ENCODE measurements at regions not wholly inside any gene's neighbourhood (a gene's known extent, or its start where the extent isn't known, plus 50 kb on each side); places are given as distances from the start of the nearest gene placed in this dataset.

DNA sequence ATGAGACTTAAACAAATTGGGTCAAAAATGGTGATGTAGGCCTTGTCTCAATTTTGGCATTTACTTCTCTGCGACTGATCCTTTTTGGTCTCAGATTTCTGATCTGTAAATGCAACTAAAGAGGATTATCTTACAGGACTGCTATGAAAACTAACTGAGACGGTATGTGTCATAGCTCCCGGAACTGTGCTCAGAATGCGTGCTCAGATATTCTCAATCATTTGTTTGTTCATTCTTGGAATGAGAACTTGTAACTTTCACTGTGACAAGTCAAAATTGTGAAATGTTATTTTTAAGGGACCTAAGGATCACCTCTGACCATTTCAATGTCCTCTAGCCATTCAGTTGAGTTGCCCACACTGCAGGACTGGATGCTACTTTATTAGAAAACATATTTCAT lies 498.2 kb upstream of the PIK3C3 start:
- DNase-seq = no peak

DNA sequence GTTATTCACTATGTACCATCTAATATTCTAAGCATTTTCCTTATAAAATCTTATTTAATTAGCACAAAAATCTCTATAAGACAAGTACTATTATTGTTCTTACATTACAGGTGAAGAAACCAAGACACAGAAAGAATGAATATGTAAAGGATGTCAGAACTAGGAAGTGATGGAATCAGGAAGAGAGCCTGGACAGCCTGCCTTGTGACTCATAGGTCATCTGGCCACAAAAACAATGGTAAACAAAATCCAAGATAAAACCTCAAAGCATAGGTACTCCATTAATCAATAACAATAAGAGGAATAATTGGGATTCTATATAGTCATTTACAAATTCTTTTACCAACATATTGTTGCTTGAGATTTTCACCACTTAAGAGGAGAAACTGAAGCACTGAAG lies 505.4 kb upstream of the PIK3C3 start:
- DNase-seq = no peak

- DNase-seq = no peak
Observed at GRCh38 chr18:41444943-41445342, 510.1 kb upstream of the PIK3C3 start.

DNA sequence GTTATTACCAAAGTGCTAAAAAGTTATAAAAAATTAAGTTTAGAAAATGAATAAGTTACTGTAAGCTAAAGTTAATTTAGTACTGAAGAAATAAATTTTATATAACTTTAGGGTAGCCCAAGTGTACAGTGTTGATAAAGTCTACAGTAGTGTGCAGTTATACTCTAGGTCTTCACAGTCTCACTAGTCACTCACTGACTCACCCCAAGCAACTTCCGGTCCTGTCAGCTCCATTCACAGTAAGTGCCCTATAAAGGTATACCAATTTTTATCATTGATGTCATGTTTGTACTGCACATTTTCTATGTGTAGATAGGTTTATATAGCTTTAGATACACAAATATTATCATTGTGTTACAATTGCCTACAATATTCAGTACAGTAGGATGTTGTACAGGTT lies 518.3 kb upstream of the PIK3C3 start:
- no peak for DNase-seq

DNA sequence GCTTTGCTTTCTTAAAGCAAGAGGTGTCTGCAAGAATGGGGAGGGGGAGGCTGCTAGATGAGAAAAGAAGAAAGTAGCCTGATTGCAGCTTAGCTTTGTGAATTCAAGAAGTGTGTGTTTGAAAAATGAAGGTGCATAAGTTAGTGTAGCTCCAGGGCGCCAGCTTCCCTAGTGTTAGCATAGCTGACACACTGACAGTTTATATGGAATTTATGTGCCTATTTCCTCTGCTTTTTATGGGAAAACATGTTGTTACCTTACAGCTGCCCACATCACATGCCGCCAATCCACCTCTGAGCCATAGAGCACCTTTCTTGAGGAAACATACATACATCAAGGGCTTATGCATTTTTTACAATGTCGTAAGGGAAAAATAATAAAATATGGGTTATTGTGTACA lies 536.4 kb upstream of the PIK3C3 start:
- DNase-seq = no peak

GRCh38 chr18:41416044-41416443 lies 539.0 kb upstream of the PIK3C3 start:
- no peak for DNase-seq

GRCh38 chr18:41410006-41410405 lies 545.0 kb upstream of the PIK3C3 start:
- DNase-seq = no peak

GRCh38 chr18:41406834-41407233 lies 548.2 kb upstream of the PIK3C3 start:
- no peak for DNase-seq

DNA sequence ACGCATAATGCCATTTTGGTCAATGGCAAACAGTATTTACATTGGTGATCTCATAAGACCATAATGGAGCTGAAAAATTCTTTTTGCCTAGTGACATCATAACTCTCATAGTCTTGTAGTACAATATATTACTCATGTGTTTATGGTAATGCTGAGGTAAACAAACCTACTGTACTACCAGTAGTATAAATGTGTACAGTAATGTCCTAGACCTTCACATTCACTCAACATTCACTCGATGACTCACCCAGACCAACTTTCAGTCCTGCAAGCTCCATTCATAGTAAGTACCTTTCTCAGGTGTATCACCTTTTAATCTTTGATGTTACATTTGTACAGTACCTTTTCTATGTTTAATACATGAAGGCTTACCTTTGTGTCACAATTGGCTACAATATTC lies 558.2 kb upstream of the PIK3C3 start:
- DNase-seq = no peak

GRCh38 chr18:41396211-41396610 lies 558.8 kb upstream of the PIK3C3 start:
- no peak for DNase-seq

DNA sequence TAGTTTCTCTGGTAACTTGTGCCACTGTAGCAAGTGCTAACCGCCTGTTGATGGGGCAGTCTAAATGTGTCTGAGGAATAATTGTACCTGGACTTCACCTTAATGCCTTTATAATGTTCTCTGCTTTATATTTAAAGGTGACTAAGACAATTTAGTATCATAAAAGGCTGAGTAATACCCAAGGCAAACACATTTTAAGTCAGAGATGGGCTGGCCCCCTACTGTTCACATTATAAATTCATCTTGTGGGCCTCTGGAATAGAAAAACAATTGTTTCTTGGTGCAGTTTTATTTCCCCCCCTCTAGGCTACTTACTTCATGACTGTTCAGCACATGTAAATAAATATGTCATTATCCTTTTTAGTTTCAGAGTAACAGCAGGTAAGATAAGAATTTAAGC lies 559.3 kb upstream of the PIK3C3 start:
- DNase-seq = no peak

- DNase-seq = peak; percentile 45
Observed at GRCh38 chr18:41391616-41392595, 563.1 kb upstream of the PIK3C3 start.

DNA sequence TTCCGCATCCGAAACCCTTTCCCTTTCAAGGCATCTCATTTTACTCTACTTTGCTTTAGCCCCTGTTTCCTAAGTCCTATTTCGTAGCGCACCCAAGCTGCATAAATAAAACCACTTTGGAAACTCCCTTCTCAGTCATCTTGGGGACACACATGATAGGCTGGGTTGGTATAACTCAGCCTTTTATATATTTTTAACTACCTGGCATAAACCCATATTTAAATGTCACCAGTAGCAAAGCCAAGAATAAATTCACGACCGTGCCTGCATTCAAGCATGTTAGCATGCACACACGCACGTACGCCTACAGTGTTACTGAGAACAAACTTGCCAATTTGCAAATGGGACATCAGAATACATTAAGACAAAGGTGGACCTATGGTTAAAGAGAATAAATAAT lies 564.7 kb upstream of the PIK3C3 start:
- no peak for DNase-seq

GRCh38 chr18:41378598-41378997 lies 576.4 kb upstream of the PIK3C3 start:
- no peak for DNase-seq

- DNase-seq = no peak
Observed at GRCh38 chr18:41373612-41374011, 581.4 kb upstream of the PIK3C3 start.

GRCh38 chr18:41372046-41372665 lies 582.9 kb upstream of the PIK3C3 start:
- DNase-seq = no peak

DNA sequence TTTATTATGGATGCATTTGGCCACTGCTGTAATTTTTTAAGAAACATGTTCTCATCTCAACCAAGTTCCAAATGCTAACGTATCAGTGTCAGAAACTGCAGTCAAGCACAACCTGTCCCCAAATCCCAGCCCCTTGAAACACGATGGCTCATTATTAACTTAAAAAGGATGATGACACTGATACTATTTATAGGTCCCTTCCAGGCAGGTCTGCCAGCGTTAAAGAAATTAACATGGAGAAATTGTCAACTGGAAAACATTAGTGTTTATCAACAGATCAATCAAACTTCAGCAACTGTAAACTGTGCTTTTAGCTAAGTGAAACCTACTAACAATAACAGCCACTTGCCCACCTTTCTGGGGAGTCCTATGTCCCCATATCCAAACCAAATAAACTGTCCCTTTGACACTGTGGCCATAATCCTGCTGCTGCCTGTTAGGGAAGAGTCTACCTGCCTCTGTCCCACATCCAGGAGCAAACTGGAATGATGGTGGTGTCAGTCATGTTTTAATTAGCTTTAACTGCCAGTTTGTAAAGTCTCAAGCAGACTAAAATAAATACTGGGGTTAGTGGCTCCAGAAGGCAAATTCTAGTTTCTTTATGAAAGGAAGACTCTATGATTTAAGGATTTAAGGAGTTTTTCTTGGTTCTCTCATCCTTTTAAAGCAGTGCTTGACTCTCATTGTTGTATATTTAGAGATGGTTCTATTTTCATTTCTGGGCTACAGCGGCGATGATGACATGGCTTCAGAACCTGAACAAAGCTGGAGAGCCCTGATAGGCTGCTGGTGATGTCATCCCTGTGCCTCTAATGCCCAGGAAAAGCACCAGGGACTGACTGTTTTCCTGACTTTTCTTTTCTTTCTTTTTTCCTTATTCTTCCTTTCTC lies 583.6 kb upstream of the PIK3C3 start:
- DNase-seq = peak; percentile 34

DNA sequence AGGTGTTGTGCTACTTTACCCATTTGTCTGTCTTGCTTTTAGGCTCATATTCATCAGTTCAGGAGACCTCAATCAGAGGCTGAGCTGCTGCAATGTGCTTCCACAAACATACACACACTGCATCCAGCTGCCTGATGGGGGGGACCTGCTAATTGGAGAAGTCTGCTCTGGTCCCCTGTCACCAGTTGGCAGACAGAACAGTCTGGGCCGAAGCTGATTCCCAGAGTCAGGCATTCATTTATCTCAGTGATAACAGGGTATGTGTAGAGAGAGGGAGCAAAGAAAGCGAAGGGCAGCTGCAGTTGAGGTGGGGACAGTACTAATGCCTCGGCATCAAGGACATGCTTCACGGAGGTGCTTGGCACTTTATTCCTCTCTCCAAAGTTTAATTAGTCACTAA lies 584.3 kb upstream of the PIK3C3 start:
- DNase-seq = no peak

- no peak for DNase-seq
Observed at GRCh38 chr18:41357708-41358107, 597.3 kb upstream of the PIK3C3 start.

DNA sequence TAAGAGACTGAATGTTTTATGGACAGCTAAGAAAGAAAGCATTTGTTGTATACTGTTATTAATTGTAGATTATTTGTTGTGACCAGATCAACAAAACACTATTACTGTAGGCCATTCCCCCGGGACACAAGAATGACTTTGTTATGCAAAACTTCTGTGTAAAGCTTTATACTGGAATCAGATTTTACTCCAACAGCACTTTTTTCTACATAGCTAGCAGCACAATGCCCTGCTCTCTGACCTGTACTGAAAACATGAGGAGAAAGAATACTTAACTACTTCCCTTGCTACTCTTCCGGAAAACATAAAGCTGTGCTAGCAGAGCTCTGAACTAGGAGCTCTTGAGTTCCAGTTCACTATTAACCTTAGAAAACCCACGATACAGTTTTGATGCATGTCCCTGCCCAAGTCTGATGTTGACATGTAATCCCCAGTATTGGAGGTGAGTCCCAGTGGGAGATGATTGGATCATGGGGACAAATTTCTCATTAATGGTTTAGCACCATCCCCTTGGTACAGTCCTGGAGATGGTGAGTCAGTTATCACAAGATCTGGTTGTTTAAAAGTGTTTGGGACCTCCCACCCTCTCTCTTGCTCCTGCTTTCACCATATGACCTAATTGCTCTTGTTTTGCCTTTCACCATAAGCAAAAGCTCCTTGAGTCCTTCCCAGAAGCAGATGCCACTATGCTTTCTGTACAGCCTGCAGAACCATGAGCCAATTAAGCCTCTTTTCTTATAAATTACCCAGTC lies 601.1 kb upstream of the PIK3C3 start:
- DNase-seq = no peak

DNA sequence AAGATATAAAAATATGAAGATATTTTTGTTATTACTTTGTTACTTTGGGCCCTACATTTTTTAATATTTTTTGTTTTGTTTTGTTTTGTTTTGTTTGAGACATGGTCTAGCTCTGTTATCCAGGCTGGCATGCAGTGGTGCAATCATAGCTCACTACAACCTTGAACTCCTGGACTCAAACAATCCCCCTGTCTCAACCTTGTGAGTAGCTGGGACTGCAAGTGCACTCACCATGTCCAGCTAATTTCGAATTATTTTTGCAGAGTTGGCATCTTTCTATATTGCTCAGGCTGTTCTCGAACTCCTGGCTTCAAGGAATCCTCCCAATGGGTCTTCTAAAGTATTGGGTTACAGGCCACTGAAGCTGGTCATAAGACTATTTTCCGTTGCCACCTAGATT lies 603.6 kb upstream of the PIK3C3 start:
- DNase-seq = no peak

GRCh38 chr18:41347057-41347456 lies 608.0 kb upstream of the PIK3C3 start:
- DNase-seq = no peak

- DNase-seq = no peak
Observed at GRCh38 chr18:41343808-41344207, 611.2 kb upstream of the PIK3C3 start.

Data from NCI-H2081 treated with DMSO at 0.1 percent for 48 hours (cell line).